ENCODE measurements at regions not wholly inside any gene's neighbourhood (a gene's known extent, or its start where the extent isn't known, plus 50 kb on each side); places are given as distances from the start of the nearest gene placed in this dataset.

DNA sequence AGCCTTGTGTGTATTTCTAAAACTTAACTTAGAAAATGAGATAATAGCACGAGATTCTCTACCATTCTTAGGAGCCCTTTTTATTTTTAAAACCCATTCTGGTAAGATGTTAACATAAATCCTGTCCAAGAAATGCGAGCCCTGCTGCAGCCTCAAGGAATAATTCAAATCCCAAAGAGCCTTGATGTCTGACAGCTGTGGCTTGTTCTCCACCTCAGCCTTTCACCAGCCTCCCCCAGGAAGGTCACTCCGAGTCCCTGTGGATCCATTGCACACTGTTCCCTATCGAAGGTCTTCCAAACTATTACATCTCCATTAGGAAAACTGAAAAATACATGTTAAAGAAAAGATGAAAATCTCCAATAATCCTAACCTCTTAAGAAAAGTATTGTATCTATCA lies 98.5 kb upstream of the S1PR3 start (continued):
- TF ChIP-seq POLR2A (IDR thresholded peaks at IDR 0.05; ENCODE audit: control extremely low read depth in 1 of 2, low read depth in 2 of 2, low read length in 2 of 2) = no peak
- no peak for TF ChIP-seq CHD1 (IDR thresholded peaks at IDR 0.05; ENCODE audit: low read depth, low read length)
- TF ChIP-seq EP300 (IDR thresholded peaks at IDR 0.05; ENCODE audit: borderline replicate concordance in 1 of 2, low read depth in 2 of 2, low read length in 2 of 2) = no peak
- no peak for TF ChIP-seq MAFK (IDR thresholded peaks at IDR 0.05; ENCODE audit: low read depth, low read length)

All from H1 (cell line).